GM21526 (cell line): ENCODE measurements at regions not wholly inside any gene's neighbourhood (a gene's known extent, or its start where the extent isn't known, plus 50 kb on each side); places are given as distances from the start of the nearest gene placed in this dataset.

Experiments
- ATAC-seq: cut with Tn5 transposase; IDR thresholded peaks from one replicate; pipeline ENCODE4 v1.9.1; 2021; ENCODE audit warnings: moderate library complexity; ENCODE audit not compliant: unreplicated experiment, low FRiP score

DNA sequence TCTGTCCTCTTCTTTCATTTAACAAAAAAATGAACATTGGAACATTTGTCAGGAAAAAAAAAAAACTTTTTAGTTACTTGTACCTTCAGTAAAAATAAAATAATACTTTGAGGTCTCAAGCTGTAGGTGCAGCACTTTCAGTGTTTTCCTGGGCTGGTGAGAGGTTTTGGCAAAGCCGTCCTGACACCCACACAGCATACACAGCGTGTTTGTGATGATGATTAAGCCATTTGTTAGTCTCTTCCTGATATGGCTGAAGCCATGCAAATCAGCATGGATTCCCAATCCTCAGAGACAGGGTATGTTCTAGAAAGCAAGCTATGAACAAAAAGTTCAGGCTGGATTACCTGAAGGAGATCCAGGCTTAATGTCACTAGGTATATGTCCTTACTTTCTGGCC is 236.8 kb downstream of the ZNF516 start:
- no peak for ATAC-seq

GRCh38 chr18:76255070-76255683 is 239.9 kb downstream of the ZNF516 start:
- no peak for ATAC-seq

DNA sequence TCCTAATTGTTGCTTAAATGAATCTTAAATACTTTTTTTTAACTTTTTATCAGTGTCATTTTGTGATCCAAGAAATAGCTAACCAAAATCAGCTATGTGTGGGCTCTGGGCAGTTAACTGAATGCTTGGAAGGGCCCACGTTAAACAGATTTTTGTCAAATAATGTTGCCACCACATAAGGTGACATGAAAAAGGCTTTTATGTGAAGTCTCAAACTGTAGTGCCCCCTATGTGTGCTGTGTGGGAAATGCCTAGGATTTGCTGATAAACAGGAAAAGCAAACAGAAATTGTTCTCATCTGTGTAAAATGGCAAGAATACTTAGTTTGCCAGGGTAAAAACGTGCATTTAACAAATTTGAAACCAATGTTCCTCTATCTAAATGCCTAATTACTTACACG is 242.2 kb downstream of the ZNF516 start:
- no peak for ATAC-seq

GRCh38 chr18:76252139-76252538 is 242.9 kb downstream of the ZNF516 start:
- no peak for ATAC-seq

GRCh38 chr18:76251691-76252090 is 243.4 kb downstream of the ZNF516 start:
- ATAC-seq = no peak

DNA sequence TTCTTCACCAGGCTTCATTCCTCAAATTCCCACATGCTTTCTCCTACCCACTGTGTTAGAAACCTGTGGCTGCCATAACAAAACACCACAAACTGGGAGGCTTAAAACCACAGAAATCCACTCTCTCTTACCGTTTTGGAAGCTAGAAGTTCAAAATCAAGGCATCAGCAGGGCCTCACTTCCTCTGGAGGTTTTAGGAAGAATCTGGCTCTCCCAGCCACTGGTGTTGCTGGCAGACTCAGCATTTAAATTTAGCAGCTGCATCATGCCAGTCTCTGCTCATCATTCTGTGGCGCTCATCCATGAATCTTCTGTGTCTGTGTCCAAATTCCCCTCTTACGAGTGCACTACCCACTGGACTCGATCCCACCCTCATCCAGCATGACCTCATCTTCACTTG is 248.5 kb downstream of the ZNF516 start:
- ATAC-seq = no peak

DNA sequence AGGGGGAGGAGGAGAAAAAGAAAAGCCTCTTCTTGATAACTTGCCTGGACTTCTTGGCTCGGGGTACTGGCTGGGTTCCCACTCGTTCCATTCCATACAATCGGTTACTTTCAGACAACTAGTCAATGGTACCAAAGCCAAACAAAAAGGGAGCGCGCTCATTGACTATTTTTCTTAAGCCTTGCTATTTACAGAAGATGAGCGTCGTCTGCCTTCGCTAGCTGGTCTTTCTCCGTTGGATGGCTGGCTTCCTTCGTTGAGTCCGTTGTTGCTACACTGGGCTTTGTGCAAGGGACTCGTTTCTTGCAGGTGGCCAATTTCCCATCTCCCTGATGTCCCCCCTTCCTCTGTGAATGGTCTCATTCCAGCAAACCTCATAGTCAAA is 260.4 kb downstream of the ZNF516 start:
- ATAC-seq = no peak

- ATAC-seq = no peak
These were observed 261.0 kb downstream of the ZNF516 start for GRCh38 chr18:76233876-76234675.

DNA sequence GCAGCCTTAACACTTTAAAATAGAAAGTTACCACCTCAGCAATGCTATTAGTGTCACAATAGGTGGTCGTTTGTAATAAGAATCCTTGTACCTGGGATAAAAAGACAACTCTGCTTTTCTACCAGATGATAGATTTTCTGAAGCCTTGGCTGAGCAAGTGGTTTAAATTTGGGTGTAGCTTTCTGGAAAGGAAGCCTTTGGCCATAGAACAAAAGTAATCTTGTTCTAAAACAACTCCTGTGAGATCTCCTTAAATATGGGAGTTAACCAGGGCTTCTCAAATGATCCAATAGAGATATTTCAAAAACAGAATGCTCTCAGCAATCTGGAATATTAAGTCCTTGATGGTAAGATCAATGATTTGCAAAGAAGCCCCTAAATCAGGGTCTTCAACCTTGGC is 261.6 kb downstream of the ZNF516 start:
- no peak for ATAC-seq

DNA sequence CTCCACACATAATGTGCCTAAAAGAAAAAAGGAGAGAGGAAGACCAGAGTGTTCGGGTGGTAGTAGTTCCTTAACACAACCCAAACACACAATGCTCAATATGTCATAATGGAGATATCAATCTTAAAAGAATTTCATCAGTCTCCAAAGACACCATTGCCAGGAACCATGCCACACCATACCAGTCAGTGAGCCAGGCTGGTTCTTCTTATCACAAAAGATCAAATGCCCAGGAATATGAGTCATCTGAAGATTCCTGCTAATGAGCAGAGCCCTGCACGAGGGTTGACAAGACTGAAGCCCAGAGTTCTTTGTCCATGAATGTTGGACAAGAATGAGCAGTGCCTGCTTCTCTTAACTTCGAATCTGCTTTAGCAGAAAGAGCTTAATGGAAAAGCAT is 262.3 kb downstream of the ZNF516 start:
- no peak for ATAC-seq

GRCh38 chr18:76232010-76232409 is 263.0 kb downstream of the ZNF516 start:
- ATAC-seq = no peak

DNA sequence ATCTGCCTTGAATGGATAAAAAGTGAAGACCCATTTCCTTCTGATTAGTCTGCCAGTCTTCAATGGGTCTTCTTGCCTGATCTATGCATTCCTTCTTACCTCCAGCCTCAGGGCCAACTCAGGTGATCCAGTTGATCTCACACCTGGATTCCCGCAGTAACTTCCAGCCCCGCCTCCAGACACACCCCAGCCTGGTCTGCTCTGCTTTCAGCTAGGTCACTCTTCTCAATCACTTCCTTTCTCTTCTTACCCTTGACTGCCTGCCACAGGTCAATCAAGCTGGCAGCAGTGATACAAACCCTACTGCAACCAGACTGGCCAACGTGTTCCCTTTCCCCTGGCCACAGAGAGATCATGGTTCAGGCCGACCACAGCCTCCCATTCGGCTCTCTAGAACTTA is 263.6 kb downstream of the ZNF516 start:
- ATAC-seq = no peak

- ATAC-seq = no peak
These were observed 264.3 kb downstream of the ZNF516 start for GRCh38 chr18:76230791-76231190.

DNA sequence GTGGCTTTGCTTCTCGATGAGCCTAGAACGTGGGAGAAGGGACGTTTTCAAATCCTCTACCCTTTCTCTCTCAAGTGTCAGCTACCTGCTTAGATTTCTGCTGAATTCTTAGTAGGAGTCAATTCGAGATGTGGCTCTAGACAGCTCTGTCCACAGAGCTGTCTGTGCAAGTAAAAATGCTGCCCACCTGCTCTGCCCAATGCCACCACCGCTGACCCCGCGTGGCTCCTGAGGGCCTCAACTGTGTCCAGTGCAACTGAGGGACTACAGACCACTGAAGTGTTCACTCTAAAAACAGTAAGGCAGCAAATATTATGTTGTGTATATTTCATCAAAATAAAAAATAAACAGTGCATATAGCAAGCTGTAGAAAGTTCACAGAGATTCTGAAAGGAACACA is 266.3 kb downstream of the ZNF516 start:
- ATAC-seq = no peak

GRCh38 chr18:76227759-76228158 is 267.3 kb downstream of the ZNF516 start:
- ATAC-seq = no peak

GRCh38 chr18:76223403-76223802 is 271.6 kb downstream of the ZNF516 start:
- ATAC-seq = no peak

DNA sequence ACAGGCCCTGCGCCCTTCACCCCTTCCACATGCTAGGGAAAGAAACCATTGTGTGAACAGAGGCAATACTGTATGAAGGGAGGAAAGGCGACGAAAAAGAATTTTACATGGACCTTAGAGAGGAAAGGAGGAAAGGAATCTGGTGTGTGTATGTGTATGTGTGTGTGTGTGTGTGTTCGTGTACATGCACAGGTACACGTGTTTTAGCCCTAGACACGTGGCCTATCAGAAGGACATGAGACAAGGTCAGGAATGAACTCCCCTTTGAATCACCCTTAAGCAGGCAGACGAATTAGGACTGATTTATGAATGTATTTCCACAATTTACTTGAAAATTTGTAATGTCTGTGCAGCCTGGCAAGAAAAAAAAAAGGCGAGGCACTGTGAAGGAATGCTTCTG is 276.0 kb downstream of the ZNF516 start:
- ATAC-seq = no peak

GRCh38 chr18:76216096-76216495 is 278.9 kb downstream of the ZNF516 start:
- ATAC-seq = no peak

DNA sequence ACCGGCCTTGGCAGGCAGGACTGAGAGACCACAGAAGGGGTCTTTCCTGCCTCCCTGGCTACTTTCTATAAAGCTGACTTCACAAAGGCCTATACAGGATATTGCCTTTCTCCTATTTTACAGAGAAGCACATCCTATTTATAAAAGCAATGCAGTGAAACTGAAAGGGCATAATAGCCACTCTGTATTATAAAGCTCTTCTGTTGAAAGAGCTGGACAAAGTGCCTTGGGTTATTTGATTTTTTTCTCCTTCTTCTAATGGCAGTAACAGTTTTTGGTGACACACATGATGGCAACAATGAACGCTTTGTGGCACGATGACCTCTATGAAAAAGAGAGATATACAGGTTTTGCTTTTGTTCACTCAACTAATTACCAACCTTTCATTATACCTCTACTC is 281.1 kb downstream of the ZNF516 start:
- ATAC-seq = no peak

DNA sequence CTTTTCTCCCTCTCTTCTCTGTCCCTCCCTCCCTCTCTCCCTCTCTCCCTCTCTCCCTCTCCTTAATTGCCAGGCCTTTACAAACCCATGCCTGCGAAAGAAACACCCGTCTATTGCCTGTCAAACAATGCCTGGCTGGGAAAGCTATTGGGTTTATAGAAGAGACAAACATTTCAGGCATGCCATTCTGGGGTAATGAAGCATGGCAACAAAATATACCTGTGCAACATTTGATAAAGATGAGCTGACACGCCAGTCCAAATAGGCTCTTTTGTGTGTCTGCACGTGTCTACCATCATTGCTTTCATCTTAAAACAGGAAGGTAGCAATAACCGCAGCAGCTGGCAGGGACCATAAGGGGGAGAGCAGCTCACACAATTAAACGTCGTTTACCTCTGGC is 282.1 kb downstream of the ZNF516 start:
- no peak for ATAC-seq

- no peak for ATAC-seq
These were observed 285.4 kb downstream of the ZNF516 start for GRCh38 chr18:76209597-76209996.

DNA sequence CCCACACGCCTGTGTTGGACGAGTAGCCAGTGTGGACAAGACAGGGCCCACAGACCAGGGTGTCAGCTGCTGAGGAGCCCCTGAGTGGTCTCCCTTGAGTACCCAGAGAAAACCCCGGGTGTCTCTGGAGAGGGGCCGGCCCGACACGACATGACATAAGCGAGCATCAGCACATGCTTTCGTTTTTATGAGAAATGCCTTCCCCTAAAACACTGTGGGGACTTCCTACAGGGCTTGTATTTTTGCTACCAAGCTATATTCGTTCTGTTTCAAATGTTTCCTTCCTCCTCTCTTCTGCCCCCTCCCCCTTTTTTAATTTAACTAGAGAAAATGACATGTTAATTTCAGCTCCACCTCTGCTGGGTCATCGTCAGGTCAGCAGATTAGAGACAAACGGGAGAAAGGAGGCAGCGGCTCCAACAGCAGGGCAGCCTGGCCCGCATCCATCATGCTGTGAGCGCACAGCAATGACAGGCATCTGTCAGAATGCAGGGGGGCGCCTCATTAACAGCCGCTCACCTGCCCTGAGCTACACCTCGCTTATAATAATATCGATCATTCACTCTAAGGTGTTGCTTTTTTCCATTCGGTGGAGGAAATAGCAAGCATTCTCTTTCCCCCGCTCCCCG is 286.2 kb downstream of the ZNF516 start:
- no peak for ATAC-seq
